ENCODE measurements at regions not wholly inside any gene's neighbourhood (a gene's known extent, or its start where the extent isn't known, plus 50 kb on each side); places are given as distances from the start of the nearest gene placed in this dataset.

DNA sequence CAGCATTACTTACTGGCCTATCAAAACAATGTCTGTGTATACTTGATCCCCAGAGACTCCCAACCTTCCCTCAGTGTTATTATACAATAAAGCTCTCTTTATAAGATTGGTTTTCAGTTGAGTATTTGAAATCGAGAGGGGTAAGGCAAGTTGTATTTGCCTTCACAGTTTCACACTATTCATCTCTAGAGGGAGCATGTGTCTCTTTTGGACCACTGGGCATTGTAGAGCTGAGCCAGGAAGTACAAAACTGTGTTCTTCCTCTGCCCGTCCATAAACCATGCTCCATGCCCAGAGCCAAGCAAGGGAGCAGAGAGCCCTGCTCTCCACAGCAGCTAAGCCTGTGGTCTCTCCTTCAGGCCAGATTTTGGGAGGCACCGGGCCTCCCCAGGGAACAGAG is 61.5 kb upstream of the HHIP start:
- in situ Hi-C loops (cut with MboI) (no loop called here), intact Hi-C loops (cut with micrococcal nuclease) (no loop called here)
- 0% methylated on average over 3 of the region's 3 CpGs for WGBS (ENCODE audit: insufficient coverage, low coverage, missing lambda C conversion rate)
- BruUV-seq (replicated peaks), result no TSS peak
- FAIRE-seq (no peak), DNase-seq (ENCODE audit: extremely low read depth in 1 of 4, low spot score in 3 of 4) (no peak), ATAC-seq (no peak)
- no peak overlapping the region for H3K27ac ChIP-seq (ENCODE audit: extremely low read depth, low read depth, low read length)
- H3K9me1 ChIP-seq (ENCODE audit: control insufficient read depth, insufficient read depth, low read length), result no peaks in the 10 kb centered on the region
- no peaks in the 10 kb centered on the region for H3K27me3 ChIP-seq (ENCODE audit: control insufficient read depth in 2 of 2, insufficient read depth in 2 of 2, low read length in 2 of 2)
- no peaks in the 10 kb centered on the region for H3K36me3 ChIP-seq (ENCODE audit: control insufficient read depth, insufficient read depth, low read length)
- H3K4me1 ChIP-seq (replicated peaks in 1 of 2; ENCODE audit: control insufficient read depth in 2 of 2, insufficient read depth in 2 of 2, low read length in 2 of 2), result no peaks in the 10 kb centered on the region
- H3K9ac ChIP-seq (ENCODE audit: insufficient read depth in 1 of 2, low read depth in 2 of 2, low read length in 2 of 2), result no peak overlapping the region
- H3K9me3 ChIP-seq (replicated peaks; ENCODE audit: control insufficient read depth, insufficient read depth, low read depth, low read length), result no peaks in the 10 kb centered on the region
- no peak overlapping the region for H3K4me3 ChIP-seq
- no peaks in the 10 kb centered on the region for H3K79me2 ChIP-seq (ENCODE audit: control insufficient read depth, insufficient read depth, low read length)
- POLR2A ChIA-PET, result no interaction called here
- no peaks in the 10 kb centered on the region for H4K20me1 ChIP-seq (replicated peaks; ENCODE audit: control insufficient read depth, insufficient read depth, low read length)
- H3K4me2 ChIP-seq (ENCODE audit: insufficient read depth, low read length), result no peak overlapping the region
- H2AFZ ChIP-seq (ENCODE audit: low read depth, low read length), result no peak overlapping the region
- CTCF ChIA-PET (ENCODE audit: low intra/inter-chr PET ratio), result no interaction called here
- TF ChIP-seq ZMIZ1 (IDR thresholded peaks at IDR 0.05; ENCODE audit: low read depth in 2 of 2, low read length in 2 of 2) (no peak), ZNF644 (tag; IDR thresholded peaks at IDR 0.05; ENCODE audit: low read depth) (no peak), THAP12 (CRISPR knock-in tag; IDR thresholded peaks at IDR 0.05) (no peak), NCOA2 (IDR thresholded peaks at IDR 0.05; ENCODE audit: partially characterized antibody in 2 of 2) (no peak), SREBF1 (IDR thresholded peaks at IDR 0.05; ENCODE audit: borderline replicate concordance, low read depth, low read length) (no peak), ZNF57 (CRISPR knock-in tag; IDR thresholded peaks at IDR 0.05) (no peak), MCM5 (IDR thresholded peaks at IDR 0.05; ENCODE audit: low read depth) (no peak), CEBPZ (IDR thresholded peaks at IDR 0.05; ENCODE audit: borderline replicate concordance, low read depth, low read length) (no peak), TAF9B (IDR thresholded peaks at IDR 0.05; ENCODE audit: partially characterized antibody) (no peak), L3MBTL2 (IDR thresholded peaks at IDR 0.05) (no peak)
